Spleen (tissue), 11 donors: ENCODE measurements at regions not wholly inside any gene's neighbourhood (a gene's known extent, or its start where the extent isn't known, plus 50 kb on each side); places are given as distances from the start of the nearest gene placed in this dataset.

Experiments
- DNase-seq: peaks from one replicate; pipeline ENCODE4 v3.0.0-alpha.2; 2020
- H3K27ac ChIP-seq, 8 donors: fragments of 200-600 bp; sonication (generic) in 7 of 8; 1 replicate in 4 of 8; 2 replicates in 4 of 8; pipeline versions ENCODE4 v1.5.0 to v1.8.0; 2016 to 2021; ENCODE audit warnings: inconsistent platforms in 4 of 8, mild to moderate bottlenecking in 4 of 8, moderate library complexity in 1 of 8
- H3K27me3 ChIP-seq, 7 donors: fragments of 200-600 bp; sonication (generic) in 6 of 7; replicated peaks in 1 of 7; 1 replicate in 4 of 7; 2 replicates in 3 of 7; pipeline versions ENCODE4 v1.5.0 to v1.8.0; 2016 to 2021; ENCODE audit warnings: inconsistent platforms in 3 of 7, mild to moderate bottlenecking in 1 of 7
- H3K36me3 ChIP-seq, 6 donors: fragments of 200-600 bp; sonication (generic) in 5 of 6; 1 replicate in 4 of 6; 2 replicates in 2 of 6; pipeline versions ENCODE4 v1.5.0 to v1.8.0; 2016 to 2021; ENCODE audit warnings: inconsistent platforms in 2 of 6
- H3K4me1 ChIP-seq, 6 donors: fragments of 200-600 bp; sonication (generic) in 5 of 6; 1 replicate in 3 of 6; 2 replicates in 3 of 6; pipeline versions ENCODE4 v1.5.0 to v1.8.0; 2016 to 2021; ENCODE audit warnings: inconsistent platforms in 3 of 6
- H3K4me3 ChIP-seq, 8 donors: fragments of 200-600 bp; sonication (generic) in 7 of 8; 1 replicate in 4 of 8; 2 replicates in 4 of 8; pipeline versions ENCODE4 v1.5.0 to v1.8.0; 2016 to 2021; ENCODE audit warnings: inconsistent platforms in 4 of 8, mild to moderate bottlenecking in 4 of 8, moderate library complexity in 2 of 8
- H3K9me3 ChIP-seq, 8 donors: fragments of 200-600 bp; sonication (generic) in 7 of 8; 1 replicate in 4 of 8; 2 replicates in 4 of 8; pipeline versions ENCODE4 v1.5.0 to v1.8.0; 2016 to 2021; ENCODE audit warnings: inconsistent platforms in 4 of 8
- CTCF ChIP-seq, 11 experiments: fragments of 200-600 bp in 7 of 11; fragments of 450-650 bp in 4 of 11; sonication (generic) in 4 of 11; IDR thresholded peaks in 8 of 11; conservative IDR thresholded peaks in 3 of 11; 1 replicate in 7 of 11; 2 replicates in 4 of 11; pipeline versions ENCODE4 v1.4.0 to v1.8.0; 2016 to 2021; ENCODE audit warnings: antibody characterized with exemption in 11 of 11, inconsistent platforms in 4 of 11, mild to moderate bottlenecking in 1 of 11
- POLR2A ChIP-seq, 3 donors: fragments of 450-650 bp; IDR thresholded peaks; one replicate each; pipeline ENCODE4 v1.5.1; 2017; ENCODE audit warnings: antibody characterized with exemption in 3 of 3, mild to moderate bottlenecking in 1 of 3
- POLR2AphosphoS5 ChIP-seq, 3 donors: sonication (generic); formaldehyde crosslinking; IDR thresholded peaks; one replicate each; pipeline ENCODE4 v1.5.1; 2017; ENCODE audit warnings: antibody characterized with exemption in 3 of 3
- WGBS, 5 donors: extraction: QIAGEN DNeasy Blood & Tissue Kit in 3 of 5; methylation state at CpG; one replicate each; pipeline versions ENCODE4 v1.1.5 to v1.1.7; 2013 to 2018; 5-methylcytosine and 5-hydroxymethylcytosine counted together
- intact Hi-C: fragments of 100-400 bp; cut with DNase I; formaldehyde crosslinking; loops from one replicate; pipeline ENCODE4 v1.15.0; 2023; ENCODE audit warnings: low total_unique reads
- donor health status: healthy with polysubstance abuse.
- donor health status: DM: no; HTN: no; CAD: no; lungs with moderate emphysema.
- donor health status: DM: no; HTN: no; CAD: no.
- donor health status: Bipolar disorder and iron deficiency.
- donor health status: healthy.
- donor health status: DM: no; HTN: no; CAD: no.
- donor health status: DM: yes; HTN: yes; CAD: no.

DNA sequence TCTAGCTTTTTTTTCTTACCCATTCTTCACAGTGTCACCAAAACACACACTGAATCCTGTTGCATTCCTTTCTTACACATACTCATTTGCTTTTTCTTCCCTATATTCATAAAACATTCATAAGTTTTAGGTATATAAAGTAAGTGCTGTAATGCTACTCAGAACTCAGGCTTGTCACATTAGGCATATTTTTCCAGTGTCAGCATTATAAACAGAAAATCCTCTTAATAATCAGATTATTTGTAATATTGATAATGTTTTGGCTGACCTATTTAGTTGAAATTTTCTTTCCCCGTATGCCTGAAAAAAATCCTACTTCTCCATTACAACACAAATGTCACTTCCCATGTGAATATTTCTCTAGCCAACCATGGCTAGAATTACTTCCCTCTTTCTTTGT is 743.0 kb upstream of the NUDT12 start:
- H3K27me3 ChIP-seq = no peaks in the 10 kb centered on the region
- no peaks in the 10 kb centered on the region for H3K4me1 ChIP-seq
- H3K27ac ChIP-seq = no peak overlapping the region
- no peaks in the 10 kb centered on the region for H3K36me3 ChIP-seq
- DNase-seq = no peak
- no peak overlapping the region for H3K4me3 ChIP-seq
- no peaks in the 10 kb centered on the region for H3K9me3 ChIP-seq
- intact Hi-C loops = no loop called here
- TF ChIP-seq POLR2AphosphoS5 (IDR thresholded peaks at IDR 0.05) (no peak), POLR2A (IDR thresholded peaks at IDR 0.05) (no peak), CTCF (IDR thresholded peaks at IDR 0.05 in 8 of 11, conservative IDR thresholded peaks at IDR 0.05 in 3 of 11) (no peak)
- WGBS, 5 donors = 68 to 90% (median 82%) methylated on average over 1 of the region's 1 CpG

DNA sequence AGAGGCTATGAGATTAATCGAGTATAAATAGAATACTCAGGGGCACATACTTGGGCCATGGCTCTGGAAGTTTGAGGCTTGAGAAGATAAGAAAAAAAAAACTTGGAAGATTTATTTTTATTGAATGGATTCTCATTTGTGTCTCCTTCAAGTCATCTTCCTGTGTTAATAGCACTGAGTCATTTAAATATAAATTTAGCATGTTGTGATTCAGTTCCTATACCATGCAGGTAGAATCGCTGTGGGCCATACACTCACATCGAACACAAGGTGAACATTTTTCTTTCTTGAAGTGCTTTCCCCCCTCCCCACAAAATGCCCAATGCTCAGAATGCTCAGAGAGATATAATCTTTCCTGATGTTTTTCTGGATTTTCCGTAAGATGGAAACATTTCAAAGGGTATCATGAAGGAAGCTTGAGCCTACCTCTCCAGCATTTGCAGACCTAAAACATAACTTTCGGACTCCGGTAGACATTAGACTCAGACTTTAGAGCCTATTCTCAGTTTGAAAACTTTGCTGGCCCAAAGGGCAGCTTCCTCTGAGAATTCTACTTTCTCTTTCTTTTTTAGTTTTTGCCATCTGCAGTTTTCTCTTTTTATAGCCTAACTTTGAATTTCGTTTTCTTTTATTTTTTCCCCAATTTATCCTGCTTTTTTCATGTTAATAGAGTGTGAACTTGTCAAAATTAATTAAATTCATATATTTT is 737.6 kb upstream of the NUDT12 start:
- Histone ChIP-seq H3K9me3 (peaks cover 0 to 6% (median 0%) of the 10 kb centered on the region in 8 donors), H3K36me3 (no peaks in the 10 kb centered on the region), H3K27me3 (no peaks in the 10 kb centered on the region), H3K4me1 (no peaks in the 10 kb centered on the region), H3K27ac (no peak overlapping the region), H3K4me3 (no peak overlapping the region)
- TF ChIP-seq CTCF (IDR thresholded peaks at IDR 0.05 in 8 of 11, conservative IDR thresholded peaks at IDR 0.05 in 3 of 11) = no peak
- no peak for TF ChIP-seq POLR2A (IDR thresholded peaks at IDR 0.05)
- WGBS, 5 donors = 81 to 89% (median 83%) methylated on average over 7 of the region's 7 CpGs
- intact Hi-C loops = no loop called here
- DNase-seq = no peak

GRCh38 chr5:104298518-104298917 is 735.9 kb upstream of the NUDT12 start:
- TF ChIP-seq POLR2AphosphoS5 (IDR thresholded peaks at IDR 0.05) (no peak), POLR2A (IDR thresholded peaks at IDR 0.05) (no peak), CTCF (IDR thresholded peaks at IDR 0.05 in 8 of 11, conservative IDR thresholded peaks at IDR 0.05 in 3 of 11) (no peak)
- Histone ChIP-seq H3K27me3 (no peaks in the 10 kb centered on the region), H3K4me1 (no peaks in the 10 kb centered on the region), H3K9me3 (peaks cover 0 to 6% (median 0%) of the 10 kb centered on the region in 8 donors), H3K27ac (no peak overlapping the region), H3K4me3 (no peak overlapping the region), H3K36me3 (no peaks in the 10 kb centered on the region)
- DNase-seq = no peak
- intact Hi-C loops = no loop called here
- WGBS, 5 donors = 85 to 92% (median 90%) methylated on average over 5 of the region's 5 CpGs

DNA sequence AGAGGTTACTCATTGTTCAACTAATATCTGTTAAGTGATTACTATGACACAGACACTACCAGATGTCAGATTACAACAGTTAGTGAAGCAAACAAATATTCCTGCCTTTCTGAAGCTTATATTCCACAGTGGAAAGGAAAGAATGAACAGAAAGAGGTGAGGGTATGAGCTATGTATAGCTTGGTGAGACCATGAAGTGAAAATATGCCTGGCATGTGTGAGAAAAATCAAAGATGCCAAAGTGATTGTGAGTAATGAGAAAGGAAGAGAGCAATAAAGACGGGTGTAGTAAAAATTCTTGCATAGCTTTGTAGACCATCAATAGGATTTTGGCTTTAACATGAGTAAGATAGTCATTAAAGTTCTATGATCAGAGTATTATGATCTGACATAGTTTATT is 734.5 kb upstream of the NUDT12 start:
- H3K4me1 ChIP-seq = no peaks in the 10 kb centered on the region
- no peak for DNase-seq
- intact Hi-C loops = no loop called here
- no peak overlapping the region for H3K27ac ChIP-seq
- no peaks in the 10 kb centered on the region for H3K36me3 ChIP-seq
- peaks cover 0 to 6% (median 0%) of the 10 kb centered on the region in 8 donors for H3K9me3 ChIP-seq
- H3K27me3 ChIP-seq = no peaks in the 10 kb centered on the region
- WGBS, 5 donors = 45 to 63% (median 51%) methylated on average over 1 of the region's 1 CpG
- TF ChIP-seq POLR2A (IDR thresholded peaks at IDR 0.05) = no peak
- TF ChIP-seq POLR2AphosphoS5 (IDR thresholded peaks at IDR 0.05) = no peak
- no peak for TF ChIP-seq CTCF (IDR thresholded peaks at IDR 0.05 in 8 of 11, conservative IDR thresholded peaks at IDR 0.05 in 3 of 11)
- no peak overlapping the region for H3K4me3 ChIP-seq
